Loucy (cell line): ENCODE measurements at regions not wholly inside any gene's neighbourhood (a gene's known extent, or its start where the extent isn't known, plus 50 kb on each side); places are given as distances from the start of the nearest gene placed in this dataset.

Source experiments
- H2AFZ ChIP-seq: fragments of 200-600 bp; sonication (generic); 2 replicates; pipeline ENCODE4 v1.6.0; 2016; ENCODE audit warnings: antibody characterized with exemption, mild to moderate bottlenecking, low read length, moderate library complexity
- H3F3A ChIP-seq: fragments of 200-600 bp; 2 replicates; pipeline ENCODE4 v1.6.0; 2016; ENCODE audit warnings: antibody characterized with exemption, low read depth, mild to moderate bottlenecking
- H3K27me3 ChIP-seq: fragments of 200-600 bp; sonication (generic); 2 replicates; pipeline ENCODE4 v1.6.1; 2014; ENCODE audit warnings: low read length, mild to moderate bottlenecking; ENCODE audit not compliant: insufficient read depth, poor library complexity, severe bottlenecking
- H3K36me3 ChIP-seq: fragments of 200-600 bp; sonication (generic); 2 replicates; pipeline ENCODE4 v1.6.1; 2016; ENCODE audit warnings: low read length; ENCODE audit not compliant: insufficient read depth
- H3K4me1 ChIP-seq: fragments of 200-600 bp; sonication (generic); 2 replicates; pipeline ENCODE4 v1.5.1; 2014; ENCODE audit warnings: low read length, mild to moderate bottlenecking; ENCODE audit not compliant: insufficient read depth, poor library complexity, severe bottlenecking
- H3K4me2 ChIP-seq: fragments of 200-600 bp; sonication (generic); 2 replicates; pipeline ENCODE4 v1.6.0; 2014; ENCODE audit warnings: antibody characterized with exemption, low read length, low read depth, mild to moderate bottlenecking; ENCODE audit not compliant: poor library complexity, severe bottlenecking
- H3K4me3 ChIP-seq: fragments of 200-600 bp; sonication (generic); 2 replicates; pipeline ENCODE4 v1.5.1; 2014; ENCODE audit warnings: low read length, mild to moderate bottlenecking, mixed read lengths; ENCODE audit not compliant: poor library complexity, severe bottlenecking
- H3K79me2 ChIP-seq: fragments of 200-600 bp; sonication (generic); 2 replicates; pipeline ENCODE4 v1.6.1; 2014; ENCODE audit warnings: low read length; ENCODE audit not compliant: insufficient read depth
- H3K9ac ChIP-seq: fragments of 200-600 bp; sonication (generic); 2 replicates; pipeline ENCODE4 v1.6.0; 2014; ENCODE audit warnings: mild to moderate bottlenecking, low read depth, low read length, moderate library complexity; ENCODE audit not compliant: poor library complexity, severe bottlenecking
- H3K9me2 ChIP-seq: fragments of 200-600 bp; sonication (generic); replicated peaks from 2 replicates; pipeline ENCODE4 v1.6.1; 2016; ENCODE audit warnings: low read depth, low read length, mixed read lengths
- H3K9me3 ChIP-seq: fragments of 200-600 bp; sonication (generic); 2 replicates; pipeline ENCODE4 v1.6.1; 2014; ENCODE audit warnings: mild to moderate bottlenecking, antibody characterized with exemption, low read length, low read depth; ENCODE audit not compliant: insufficient read depth
- H4K20me1 ChIP-seq: fragments of 200-600 bp; sonication (generic); 2 replicates; pipeline ENCODE4 v1.6.0; 2014; ENCODE audit warnings: antibody characterized with exemption, low read length, mild to moderate bottlenecking; ENCODE audit not compliant: insufficient read depth, poor library complexity, severe bottlenecking
- CTCF ChIP-seq: fragments of 200-600 bp; sonication (generic); conservative IDR thresholded peaks from 2 replicates; pipeline ENCODE4 v1.5.1; 2014; ENCODE audit warnings: mild to moderate bottlenecking, antibody characterized with exemption, low read length
- EZH2phosphoT487 ChIP-seq: fragments of 200-600 bp; IDR thresholded peaks from 2 replicates; pipeline ENCODE4 v1.6.1; 2018; ENCODE audit warnings: antibody characterized with exemption, mild to moderate bottlenecking, moderate library complexity, borderline replicate concordance

GRCh38 chr5:124457901-124458300 is 288.5 kb downstream of the ZNF608 start:
- no peak for TF ChIP-seq CTCF
- TF ChIP-seq EZH2phosphoT487, result no peak
- H2AFZ ChIP-seq, result no peak overlapping the region
- peaks cover 12% of the 10 kb centered on the region for H3K4me1 ChIP-seq
- H3K9me2 ChIP-seq, result no peaks in the 10 kb centered on the region
- no peaks in the 10 kb centered on the region for H3K36me3 ChIP-seq
- no peaks in the 10 kb centered on the region for H3K79me2 ChIP-seq
- no peaks in the 10 kb centered on the region for H3F3A ChIP-seq
- H4K20me1 ChIP-seq, result no peaks in the 10 kb centered on the region
- no peaks in the 10 kb centered on the region for H3K9me3 ChIP-seq
- H3K4me3 ChIP-seq, result no peak overlapping the region
- peak overlapping the region; percentile 51 for H3K4me2 ChIP-seq
- H3K27me3 ChIP-seq, result no peaks in the 10 kb centered on the region
- no peak overlapping the region for H3K9ac ChIP-seq

- H3K27me3 ChIP-seq, result no peaks in the 10 kb centered on the region
- H3K36me3 ChIP-seq, result no peaks in the 10 kb centered on the region
- no peaks in the 10 kb centered on the region for H4K20me1 ChIP-seq
- H3K9ac ChIP-seq, result no peak overlapping the region
- H3F3A ChIP-seq, result no peaks in the 10 kb centered on the region
- H3K4me1 ChIP-seq, result peaks cover 12% of the 10 kb centered on the region
- no peak overlapping the region for H3K4me3 ChIP-seq
- H2AFZ ChIP-seq, result no peak overlapping the region
- no peak overlapping the region for H3K4me2 ChIP-seq
- no peaks in the 10 kb centered on the region for H3K9me2 ChIP-seq
- no peaks in the 10 kb centered on the region for H3K9me3 ChIP-seq
- H3K79me2 ChIP-seq, result no peaks in the 10 kb centered on the region
- TF ChIP-seq CTCF, result no peak
Measured at GRCh38 chr5:124457101-124457500, 289.3 kb downstream of the ZNF608 start.

GRCh38 chr5:124456249-124456648 is 290.2 kb downstream of the ZNF608 start:
- Histone ChIP-seq H4K20me1 (no peaks in the 10 kb centered on the region), H3F3A (no peaks in the 10 kb centered on the region), H3K79me2 (no peaks in the 10 kb centered on the region), H3K36me3 (no peaks in the 10 kb centered on the region), H3K9me2 (no peaks in the 10 kb centered on the region), H3K9ac (no peak overlapping the region), H3K4me3 (no peak overlapping the region), H3K27me3 (no peaks in the 10 kb centered on the region), H2AFZ (no peak overlapping the region), H3K4me1 (peaks cover 12% of the 10 kb centered on the region), H3K4me2 (no peak overlapping the region), H3K9me3 (no peaks in the 10 kb centered on the region)
- no peak for TF ChIP-seq EZH2phosphoT487
- no peak for TF ChIP-seq CTCF
